ENCODE measurements at regions not wholly inside any gene's neighbourhood (a gene's known extent, or its start where the extent isn't known, plus 50 kb on each side); places are given as distances from the start of the nearest gene placed in this dataset.

- H3K27me3 ChIP-seq (ENCODE audit: control insufficient read depth, insufficient read depth, low read length): no peaks in the 10 kb centered on the region
- no peak overlapping the region for H2AFZ ChIP-seq (ENCODE audit: low read length)
- no peak overlapping the region for H3K4me3 ChIP-seq (replicated peaks in 1 of 4; ENCODE audit: control extremely low read depth in 1 of 4, insufficient read depth in 1 of 4, low read depth in 3 of 4, low read length in 4 of 4)
- H3K79me2 ChIP-seq (ENCODE audit: control insufficient read depth, insufficient read depth, low read length): no peaks in the 10 kb centered on the region
- no peak for DNase-seq (ENCODE audit: low read depth in 2 of 2)
- H4K20me1 ChIP-seq (ENCODE audit: control insufficient read depth, extremely low read depth, insufficient read depth, low read length): no peaks in the 10 kb centered on the region
- no peak overlapping the region for H3K4me2 ChIP-seq (ENCODE audit: extremely low read depth, insufficient read depth, low read length)
- H3K4me1 ChIP-seq (ENCODE audit: control insufficient read depth, extremely low read depth, insufficient read depth, low read length): no peaks in the 10 kb centered on the region
- no peak for TF ChIP-seq EZH2 (IDR thresholded peaks at IDR 0.05; ENCODE audit: low read length, missing control alignments)
- TF ChIP-seq CTCF (conservative IDR thresholded peaks at IDR 0.05 in 1 of 2, IDR thresholded peaks at IDR 0.05 in 1 of 2; ENCODE audit: low read depth in 1 of 2, low read length in 2 of 2): no peak
- H3K27ac ChIP-seq (ENCODE audit: insufficient read depth, low read length): no peak overlapping the region
- no peaks in the 10 kb centered on the region for H3K9me3 ChIP-seq (ENCODE audit: control insufficient read depth, insufficient read depth, low read depth, low read length)
- no peaks in the 10 kb centered on the region for H3K36me3 ChIP-seq (ENCODE audit: control insufficient read depth, insufficient read depth, low read length)
- H3K9ac ChIP-seq (ENCODE audit: insufficient read depth, low read length): no peak overlapping the region
These were observed 941.3 kb downstream of the DIPK2A start for GRCh38 chr3:144912968-144913367.

GRCh38 chr3:144915202-144915601 lies 943.6 kb downstream of the DIPK2A start:
- H3K27me3 ChIP-seq (ENCODE audit: control insufficient read depth, insufficient read depth, low read length): no peaks in the 10 kb centered on the region
- peak overlapping the region; percentile 16 for H2AFZ ChIP-seq (ENCODE audit: low read length)
- no peaks in the 10 kb centered on the region for H4K20me1 ChIP-seq (ENCODE audit: control insufficient read depth, extremely low read depth, insufficient read depth, low read length)
- no peak overlapping the region for H3K27ac ChIP-seq (ENCODE audit: insufficient read depth, low read length)
- no peak overlapping the region for H3K9ac ChIP-seq (ENCODE audit: insufficient read depth, low read length)
- DNase-seq (ENCODE audit: low read depth in 2 of 2): peak in 1 of 2 donors; percentile 15
- no peaks in the 10 kb centered on the region for H3K79me2 ChIP-seq (ENCODE audit: control insufficient read depth, insufficient read depth, low read length)
- TF ChIP-seq EZH2 (IDR thresholded peaks at IDR 0.05; ENCODE audit: low read length, missing control alignments) (no peak), CTCF (conservative IDR thresholded peaks at IDR 0.05 in 1 of 2, IDR thresholded peaks at IDR 0.05 in 1 of 2; ENCODE audit: low read depth in 1 of 2, low read length in 2 of 2) (no peak)
- H3K4me1 ChIP-seq (ENCODE audit: control insufficient read depth, extremely low read depth, insufficient read depth, low read length): no peaks in the 10 kb centered on the region
- H3K4me2 ChIP-seq (ENCODE audit: extremely low read depth, insufficient read depth, low read length): no peak overlapping the region
- H3K9me3 ChIP-seq (ENCODE audit: control insufficient read depth, insufficient read depth, low read depth, low read length): no peaks in the 10 kb centered on the region
- H3K4me3 ChIP-seq (replicated peaks in 1 of 4; ENCODE audit: control extremely low read depth in 1 of 4, insufficient read depth in 1 of 4, low read depth in 3 of 4, low read length in 4 of 4): peak overlapping the region in 1 of 4 experiments; percentile 26
- H3K36me3 ChIP-seq (ENCODE audit: control insufficient read depth, insufficient read depth, low read length): no peaks in the 10 kb centered on the region

- Histone ChIP-seq H3K4me2 (ENCODE audit: extremely low read depth, insufficient read depth, low read length) (no peak overlapping the region), H3K9ac (ENCODE audit: insufficient read depth, low read length) (no peak overlapping the region), H3K4me1 (ENCODE audit: control insufficient read depth, extremely low read depth, insufficient read depth, low read length) (no peaks in the 10 kb centered on the region), H3K27ac (ENCODE audit: insufficient read depth, low read length) (no peak overlapping the region), H3K9me3 (ENCODE audit: control insufficient read depth, insufficient read depth, low read depth, low read length) (no peaks in the 10 kb centered on the region), H3K36me3 (ENCODE audit: control insufficient read depth, insufficient read depth, low read length) (no peaks in the 10 kb centered on the region), H3K79me2 (ENCODE audit: control insufficient read depth, insufficient read depth, low read length) (no peaks in the 10 kb centered on the region), H4K20me1 (ENCODE audit: control insufficient read depth, extremely low read depth, insufficient read depth, low read length) (no peaks in the 10 kb centered on the region), H3K4me3 (replicated peaks in 1 of 4; ENCODE audit: control extremely low read depth in 1 of 4, insufficient read depth in 1 of 4, low read depth in 3 of 4, low read length in 4 of 4) (no peak overlapping the region), H2AFZ (ENCODE audit: low read length) (no peak overlapping the region), H3K27me3 (ENCODE audit: control insufficient read depth, insufficient read depth, low read length) (no peaks in the 10 kb centered on the region)
- TF ChIP-seq EZH2 (IDR thresholded peaks at IDR 0.05; ENCODE audit: low read length, missing control alignments): no peak
- no peak for TF ChIP-seq CTCF (conservative IDR thresholded peaks at IDR 0.05 in 1 of 2, IDR thresholded peaks at IDR 0.05 in 1 of 2; ENCODE audit: low read depth in 1 of 2, low read length in 2 of 2)
- DNase-seq (ENCODE audit: low read depth in 2 of 2): no peak
These were observed 950.1 kb downstream of the DIPK2A start for GRCh38 chr3:144921710-144922109.
